ENCODE measurements at regions not wholly inside any gene's neighbourhood (a gene's known extent, or its start where the extent isn't known, plus 50 kb on each side); places are given as distances from the start of the nearest gene placed in this dataset.

DNA sequence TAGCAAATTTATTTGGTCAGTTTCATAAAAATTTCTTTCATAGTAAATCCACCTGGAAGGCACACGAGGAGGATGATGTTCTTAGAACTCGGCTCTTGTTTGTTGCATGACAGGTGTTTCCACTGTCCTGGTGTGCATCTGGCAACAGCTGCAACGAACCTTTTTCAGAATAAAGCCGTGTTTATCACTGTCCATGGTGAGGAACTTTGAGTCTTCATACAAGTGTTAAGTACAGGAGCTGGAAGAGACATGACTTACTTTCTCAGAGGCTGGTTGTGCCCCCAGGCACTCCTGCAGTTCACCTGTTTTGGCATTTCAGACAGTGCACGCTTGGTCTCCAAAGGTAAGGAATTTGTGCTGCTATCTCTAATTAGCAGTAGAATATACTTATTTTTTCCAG is 97.1 kb downstream of the ADAMTS1 start:
- DNase-seq (ENCODE audit: low spot score): no peak
- in situ Hi-C loops (cut with MboI; ENCODE audit: low sequenced_read_pairs, unreplicated experiment): no loop called here
- TF ChIP-seq, protein P1, sequence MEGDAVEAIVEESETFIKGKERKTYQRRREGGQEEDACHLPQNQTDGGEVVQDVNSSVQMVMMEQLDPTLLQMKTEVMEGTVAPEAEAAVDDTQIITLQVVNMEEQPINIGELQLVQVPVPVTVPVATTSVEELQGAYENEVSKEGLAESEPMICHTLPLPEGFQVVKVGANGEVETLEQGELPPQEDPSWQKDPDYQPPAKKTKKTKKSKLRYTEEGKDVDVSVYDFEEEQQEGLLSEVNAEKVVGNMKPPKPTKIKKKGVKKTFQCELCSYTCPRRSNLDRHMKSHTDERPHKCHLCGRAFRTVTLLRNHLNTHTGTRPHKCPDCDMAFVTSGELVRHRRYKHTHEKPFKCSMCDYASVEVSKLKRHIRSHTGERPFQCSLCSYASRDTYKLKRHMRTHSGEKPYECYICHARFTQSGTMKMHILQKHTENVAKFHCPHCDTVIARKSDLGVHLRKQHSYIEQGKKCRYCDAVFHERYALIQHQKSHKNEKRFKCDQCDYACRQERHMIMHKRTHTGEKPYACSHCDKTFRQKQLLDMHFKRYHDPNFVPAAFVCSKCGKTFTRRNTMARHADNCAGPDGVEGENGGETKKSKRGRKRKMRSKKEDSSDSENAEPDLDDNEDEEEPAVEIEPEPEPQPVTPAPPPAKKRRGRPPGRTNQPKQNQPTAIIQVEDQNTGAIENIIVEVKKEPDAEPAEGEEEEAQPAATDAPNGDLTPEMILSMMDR (IDR thresholded peaks at IDR 0.05; ENCODE audit: borderline replicate concordance, control extremely low read depth, extremely low read depth, insufficient read depth, missing control alignments): no peak

DNA sequence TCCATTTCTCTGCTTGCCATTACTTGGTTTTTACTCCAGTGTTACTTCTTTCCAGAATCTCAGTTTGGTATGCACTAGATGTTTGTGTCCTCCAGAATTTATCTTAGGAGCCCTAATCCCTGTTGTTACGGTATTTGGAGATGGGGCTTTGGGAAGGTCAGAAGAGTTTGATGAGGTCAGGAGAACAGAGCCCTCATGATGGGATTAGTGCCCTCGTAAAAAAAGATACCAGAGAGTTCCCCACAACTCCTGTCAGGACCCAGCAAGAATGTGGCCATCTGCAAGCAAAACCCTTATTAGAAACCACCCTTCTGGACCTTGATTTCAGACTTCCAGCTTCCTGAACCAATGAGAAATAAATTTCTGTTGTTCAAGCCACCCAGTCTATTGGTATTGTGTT is 98.0 kb downstream of the ADAMTS1 start:
- DNase-seq (ENCODE audit: low spot score): no peak
- in situ Hi-C loops (cut with MboI; ENCODE audit: low sequenced_read_pairs, unreplicated experiment): no loop called here
- TF ChIP-seq, protein P1 (IDR thresholded peaks at IDR 0.05; ENCODE audit: borderline replicate concordance, control extremely low read depth, extremely low read depth, insufficient read depth, missing control alignments): no peak

GRCh38 chr21:26743524-26743923 is 101.7 kb downstream of the ADAMTS1 start:
- TF ChIP-seq, protein P1 (IDR thresholded peaks at IDR 0.05; ENCODE audit: borderline replicate concordance, control extremely low read depth, extremely low read depth, insufficient read depth, missing control alignments): no peak
- in situ Hi-C loops (cut with MboI; ENCODE audit: low sequenced_read_pairs, unreplicated experiment): no loop called here
- no peak for DNase-seq (ENCODE audit: low spot score)

- TF ChIP-seq, protein P1 (IDR thresholded peaks at IDR 0.05; ENCODE audit: borderline replicate concordance, control extremely low read depth, extremely low read depth, insufficient read depth, missing control alignments): no peak
- no peak for DNase-seq (ENCODE audit: low spot score)
- in situ Hi-C loops (cut with MboI; ENCODE audit: low sequenced_read_pairs, unreplicated experiment): no loop called here
These were observed 106.0 kb downstream of the ADAMTS1 start for GRCh38 chr21:26739189-26739588.

- in situ Hi-C loops (cut with MboI; ENCODE audit: low sequenced_read_pairs, unreplicated experiment): no loop called here
- DNase-seq (ENCODE audit: low spot score): no peak
These were observed 108.8 kb downstream of the ADAMTS1 start for GRCh38 chr21:26736449-26736848.

DNA sequence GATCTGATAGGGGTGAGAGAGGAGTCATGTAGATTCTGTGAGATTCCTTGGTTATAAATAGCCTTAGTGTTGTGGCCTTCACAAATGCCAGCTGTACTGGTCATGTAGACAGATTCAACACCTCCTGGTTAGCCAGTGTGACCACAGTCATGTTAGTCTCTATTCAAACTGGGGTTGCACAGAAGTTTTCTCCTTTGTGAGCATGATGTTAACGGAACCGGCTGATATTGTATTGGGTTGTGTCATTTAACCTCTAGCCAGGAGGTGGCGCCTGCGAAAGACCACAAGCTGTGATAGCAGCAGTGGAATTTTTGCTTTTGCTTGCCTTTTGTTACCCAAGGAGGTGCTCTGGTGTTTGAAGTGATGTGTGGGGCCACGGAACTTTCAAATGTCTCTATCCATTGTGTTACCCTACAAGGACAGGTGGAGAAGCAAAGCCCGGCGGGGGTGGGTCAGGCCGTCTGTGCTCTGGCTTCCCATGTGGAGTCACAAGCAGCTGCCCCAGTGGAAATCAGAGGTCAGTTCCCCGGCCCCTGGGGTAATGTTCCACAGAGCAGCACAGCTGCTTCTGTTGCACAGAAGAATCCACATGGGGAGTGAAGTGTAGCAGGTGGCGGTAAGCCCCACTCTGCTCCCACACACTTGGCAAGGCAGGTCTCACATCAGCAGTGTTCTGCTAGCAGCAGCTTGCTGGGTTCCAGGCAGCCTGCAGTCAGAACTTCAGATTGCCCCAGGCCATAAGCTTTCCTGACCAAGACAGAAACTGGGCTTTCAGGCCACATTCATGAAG is 112.6 kb downstream of the ADAMTS1 start:
- DNase-seq (ENCODE audit: low spot score): no peak
- in situ Hi-C loops (cut with MboI; ENCODE audit: low sequenced_read_pairs, unreplicated experiment): no loop called here
- TF ChIP-seq, protein P1 (IDR thresholded peaks at IDR 0.05; ENCODE audit: borderline replicate concordance, control extremely low read depth, extremely low read depth, insufficient read depth, missing control alignments): no peak

More at GRCh38 chr21:26736449-26736848, 108.8 kb downstream of the ADAMTS1 start:
- TF ChIP-seq, protein P1 (IDR thresholded peaks at IDR 0.05; ENCODE audit: borderline replicate concordance, control extremely low read depth, extremely low read depth, insufficient read depth, missing control alignments): no peak
